Rectal smooth muscle tissue (tissue), 1 donor: ENCODE measurements at regions not wholly inside any gene's neighbourhood (a gene's known extent, or its start where the extent isn't known, plus 50 kb on each side); places are given as distances from the start of the nearest gene placed in this dataset.
"Not testable (repeated sequence)": the region's sequence is repeated elsewhere in the genome, so short reads cannot be mapped to it uniquely, and the experiment has no call there.

Experiments used
- H3K27ac ChIP-seq: one replicate; pipeline ENCODE4 v1.7.0; 2013; ENCODE audit warnings: low read depth, low read length, inconsistent platforms
- H3K27me3 ChIP-seq: one replicate; pipeline ENCODE4 v1.7.0; 2013; ENCODE audit warnings: low read length; ENCODE audit not compliant: control insufficient read depth, insufficient read depth
- H3K36me3 ChIP-seq: one replicate; pipeline ENCODE4 v1.7.0; 2013; ENCODE audit warnings: low read length; ENCODE audit not compliant: control insufficient read depth, insufficient read depth
- H3K4me1 ChIP-seq: one replicate; pipeline ENCODE4 v1.7.0; 2013; ENCODE audit warnings: low read length; ENCODE audit not compliant: control insufficient read depth, insufficient read depth
- H3K4me3 ChIP-seq: one replicate; pipeline ENCODE4 v1.7.0; 2013; ENCODE audit warnings: low read length
- H3K9ac ChIP-seq: one replicate; pipeline ENCODE4 v1.7.0; 2013; ENCODE audit warnings: low read length

DNA sequence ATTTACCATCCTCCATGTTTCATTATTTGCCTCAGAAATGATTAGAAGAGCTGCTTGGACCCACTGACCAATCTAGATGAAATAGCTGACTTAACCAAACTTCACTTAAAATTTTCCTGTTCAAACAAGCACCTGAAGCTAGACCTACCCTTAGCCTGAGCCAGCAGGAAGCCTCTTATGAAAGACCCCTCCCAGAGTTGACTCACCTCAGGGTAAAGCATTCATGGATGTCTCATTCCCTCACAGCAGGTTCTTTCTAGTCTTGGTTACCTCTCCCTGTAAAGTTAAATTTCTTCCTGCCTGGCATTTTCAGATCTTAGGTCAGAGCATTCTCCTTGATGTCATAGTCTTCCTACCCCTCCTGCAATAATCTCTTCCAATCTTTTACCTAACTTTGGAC, 1209.8 kb downstream of the FLRT2 start:
- H3K27ac ChIP-seq, result no peak overlapping the region
- H3K4me3 ChIP-seq, result no peak overlapping the region

DNA sequence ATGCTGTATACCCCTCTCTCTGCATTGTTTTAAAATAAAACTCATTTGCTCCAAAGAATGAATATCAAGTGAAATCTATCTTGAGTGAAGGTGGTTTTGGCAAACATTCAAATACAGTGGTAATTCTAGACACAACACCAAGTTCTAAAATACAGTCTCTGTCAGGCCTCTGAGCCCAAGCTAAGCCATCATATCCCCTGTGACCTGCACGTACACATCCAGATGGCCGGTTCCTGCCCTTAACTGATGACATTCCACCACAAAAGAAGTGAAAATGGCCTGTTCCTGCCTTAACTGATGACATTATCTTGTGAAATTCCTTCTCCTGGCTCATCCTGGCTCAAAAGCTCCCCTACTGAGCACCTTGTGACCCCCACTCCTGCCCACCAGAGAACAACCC, 1201.5 kb downstream of the FLRT2 start:
- H3K9ac ChIP-seq, H3K27ac ChIP-seq, H3K4me3 ChIP-seq, H3K36me3 ChIP-seq, H3K4me1 ChIP-seq, H3K27me3 ChIP-seq: not testable (repeated sequence)

More for the DNA sequence above, 1209.8 kb downstream of the FLRT2 start:
- H3K4me1 ChIP-seq, result no peaks in the 10 kb centered on the region
- H3K36me3 ChIP-seq, result no peaks in the 10 kb centered on the region
- no peak overlapping the region for H3K9ac ChIP-seq
- H3K27me3 ChIP-seq, result no peaks in the 10 kb centered on the region

DNA sequence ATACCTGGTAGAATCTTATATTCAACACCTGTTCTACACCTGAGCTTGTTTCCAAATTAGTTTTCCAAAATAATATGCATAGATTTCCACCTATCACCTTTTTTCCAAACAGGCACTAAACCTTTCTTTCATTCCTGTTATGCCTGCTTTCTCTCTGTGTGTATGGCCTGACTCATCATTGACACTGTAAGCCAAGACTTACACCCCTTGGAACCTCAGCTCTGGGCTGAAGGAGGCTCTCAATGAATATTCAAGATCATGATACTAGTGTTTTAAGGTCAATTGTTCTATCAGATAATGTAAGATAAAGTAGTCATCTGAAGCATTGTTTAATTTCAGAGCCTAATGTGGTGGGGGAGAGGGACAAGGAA, 1193.3 kb downstream of the FLRT2 start:
- Histone ChIP-seq H3K4me3 (no peak overlapping the region), H3K27ac (no peak overlapping the region), H3K9ac (no peak overlapping the region), H3K4me1 (no peaks in the 10 kb centered on the region), H3K27me3 (no peaks in the 10 kb centered on the region), H3K36me3 (no peaks in the 10 kb centered on the region)

DNA sequence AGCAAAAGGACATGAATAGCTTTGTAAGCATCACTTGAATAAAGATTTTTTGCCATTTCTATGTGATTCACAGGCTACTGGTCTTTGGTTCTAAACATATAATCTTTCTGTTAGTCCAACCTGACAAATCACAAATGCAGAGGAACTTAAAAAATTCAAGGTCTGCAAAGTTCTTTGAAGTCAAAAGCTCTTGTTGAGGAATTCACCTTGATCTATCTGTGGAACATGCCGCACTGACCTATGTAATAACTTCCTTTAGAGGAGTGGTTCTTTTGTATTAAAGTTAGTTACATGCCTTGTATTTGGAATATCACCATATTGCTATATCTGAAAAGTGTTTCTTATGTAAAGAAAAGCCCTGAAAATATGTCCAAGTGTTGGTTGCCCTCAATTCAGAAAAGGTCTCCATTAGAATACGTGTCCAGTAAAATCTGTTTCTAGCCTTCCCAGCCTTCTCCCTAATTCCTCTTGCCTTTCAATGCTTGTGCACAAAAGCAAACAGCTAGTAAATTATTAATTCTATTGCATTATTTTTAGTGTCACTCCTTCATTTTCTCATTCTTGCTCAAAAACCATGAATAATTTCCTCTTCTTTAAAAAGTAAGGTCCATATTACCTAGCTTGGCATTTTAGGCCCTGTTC, 1192.8 kb downstream of the FLRT2 start:
- H3K27ac ChIP-seq, result no peak overlapping the region

DNA sequence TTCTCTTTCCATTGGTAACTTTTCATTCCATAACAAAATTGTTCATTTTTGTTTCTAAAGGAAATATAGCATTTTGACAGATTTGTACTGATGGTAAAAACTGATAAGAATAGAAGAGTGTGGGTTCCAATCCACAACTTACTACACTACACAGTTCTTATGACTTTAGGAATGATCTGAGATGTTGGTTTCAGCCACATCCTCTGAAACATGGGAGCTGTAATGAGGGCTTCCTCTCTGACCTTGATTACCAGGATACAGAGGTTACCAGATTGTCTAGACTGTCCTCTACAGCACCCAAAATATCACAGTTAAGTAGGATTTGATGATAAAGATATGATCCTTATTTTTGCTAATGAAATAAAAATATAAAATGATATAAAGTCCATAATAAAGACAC, 1184.6 kb downstream of the FLRT2 start:
- Histone ChIP-seq H3K9ac (no peak overlapping the region), H3K27me3 (no peaks in the 10 kb centered on the region), H3K4me3 (no peak overlapping the region), H3K27ac (no peak overlapping the region), H3K36me3 (no peaks in the 10 kb centered on the region), H3K4me1 (no peaks in the 10 kb centered on the region)

More for the DNA sequence above, 1192.8 kb downstream of the FLRT2 start:
- Histone ChIP-seq H3K9ac (no peak overlapping the region), H3K27me3 (no peaks in the 10 kb centered on the region), H3K36me3 (no peaks in the 10 kb centered on the region), H3K4me1 (no peaks in the 10 kb centered on the region), H3K4me3 (no peak overlapping the region)

DNA sequence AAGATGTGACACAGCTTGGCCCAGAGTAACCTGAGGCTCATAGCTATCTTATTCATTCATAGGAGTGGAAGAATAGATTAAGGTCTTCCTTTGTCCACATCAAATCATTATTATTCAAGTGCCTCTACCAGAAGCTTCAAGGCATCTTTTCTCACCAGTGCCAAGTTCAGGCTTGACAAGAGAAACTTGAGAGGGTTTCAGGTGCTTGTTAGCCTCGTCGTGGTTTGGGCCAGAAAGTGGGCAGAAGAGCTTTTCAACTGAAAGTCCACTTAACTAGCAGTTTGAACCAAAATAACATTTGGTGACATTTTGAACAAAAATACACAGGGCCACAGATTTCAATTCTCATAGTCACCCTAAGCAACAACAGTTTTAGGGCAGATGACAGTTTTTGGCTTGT, 1184.2 kb downstream of the FLRT2 start:
- Histone ChIP-seq H3K36me3 (no peaks in the 10 kb centered on the region), H3K4me1 (no peaks in the 10 kb centered on the region), H3K27ac (no peak overlapping the region), H3K4me3 (no peak overlapping the region), H3K9ac (no peak overlapping the region), H3K27me3 (no peaks in the 10 kb centered on the region)

DNA sequence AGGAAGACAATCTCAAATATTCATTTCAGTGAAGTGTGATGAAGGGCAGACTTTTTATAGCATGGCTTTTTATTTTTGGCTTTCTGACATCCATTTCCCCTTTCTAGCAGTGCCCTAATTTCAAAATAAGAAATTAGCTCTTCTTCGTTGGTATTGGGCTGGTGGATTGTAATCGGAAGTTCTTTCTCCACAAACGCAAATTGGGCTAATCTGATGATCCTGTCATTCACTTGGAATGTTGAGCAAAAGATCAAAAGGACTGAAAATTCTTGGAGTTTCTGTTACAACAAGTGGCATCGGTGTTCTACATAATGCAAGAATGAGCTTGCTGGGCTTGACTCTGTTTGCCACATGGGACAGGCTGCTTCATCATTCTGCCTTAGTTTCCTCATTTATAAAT, 1182.8 kb downstream of the FLRT2 start:
- Histone ChIP-seq H3K9ac (no peak overlapping the region), H3K4me3 (no peak overlapping the region), H3K27ac (no peak overlapping the region), H3K36me3 (no peaks in the 10 kb centered on the region), H3K4me1 (no peaks in the 10 kb centered on the region), H3K27me3 (no peaks in the 10 kb centered on the region)

DNA sequence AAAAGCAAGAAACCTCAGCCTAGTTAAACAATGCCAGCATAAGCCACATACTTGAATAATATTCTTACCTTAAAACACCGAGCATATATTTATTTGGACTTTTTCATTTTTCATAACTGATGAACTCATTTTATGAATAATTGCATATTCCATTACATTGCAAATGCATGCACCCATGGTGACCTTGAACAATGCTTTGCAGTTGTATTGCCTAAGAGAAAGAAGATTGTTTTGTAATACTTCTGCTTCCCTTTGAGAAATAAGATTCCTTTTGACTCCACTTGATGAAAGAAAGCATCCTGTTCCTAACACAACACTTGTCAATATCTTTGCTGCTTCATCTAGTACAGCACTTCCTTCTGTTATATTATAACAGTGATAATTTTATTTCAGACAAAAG, 1182.2 kb downstream of the FLRT2 start:
- Histone ChIP-seq H3K9ac (no peak overlapping the region), H3K4me1 (no peaks in the 10 kb centered on the region), H3K36me3 (no peaks in the 10 kb centered on the region), H3K4me3 (no peak overlapping the region), H3K27me3 (no peaks in the 10 kb centered on the region), H3K27ac (no peak overlapping the region)

DNA sequence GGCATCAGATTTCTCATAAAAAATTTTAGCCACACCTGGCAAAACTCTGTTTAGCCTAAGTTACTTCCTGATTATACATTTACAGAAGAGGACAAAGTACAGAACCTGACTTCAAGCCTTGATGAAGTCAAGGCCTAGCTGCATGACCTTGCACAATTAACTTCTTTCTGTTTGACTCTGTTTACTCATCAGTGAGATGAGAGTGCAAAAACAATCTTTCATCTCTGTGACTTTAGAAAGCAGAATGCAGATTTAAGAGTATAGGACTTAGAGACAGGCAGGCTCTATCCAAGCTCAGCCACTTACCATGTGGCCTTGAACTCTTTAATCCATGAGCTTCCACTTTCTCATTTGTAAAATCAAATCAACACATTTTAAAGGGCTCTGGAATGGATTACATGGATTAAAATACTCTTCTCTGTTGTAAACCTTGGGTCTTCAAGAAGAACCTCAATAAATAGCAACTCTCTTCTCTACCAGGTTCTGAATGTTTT, 1178.9 kb downstream of the FLRT2 start:
- Histone ChIP-seq H3K27me3 (no peaks in the 10 kb centered on the region), H3K9ac (no peak overlapping the region), H3K4me3 (no peak overlapping the region), H3K36me3 (no peaks in the 10 kb centered on the region), H3K4me1 (no peaks in the 10 kb centered on the region), H3K27ac (no peak overlapping the region)

DNA sequence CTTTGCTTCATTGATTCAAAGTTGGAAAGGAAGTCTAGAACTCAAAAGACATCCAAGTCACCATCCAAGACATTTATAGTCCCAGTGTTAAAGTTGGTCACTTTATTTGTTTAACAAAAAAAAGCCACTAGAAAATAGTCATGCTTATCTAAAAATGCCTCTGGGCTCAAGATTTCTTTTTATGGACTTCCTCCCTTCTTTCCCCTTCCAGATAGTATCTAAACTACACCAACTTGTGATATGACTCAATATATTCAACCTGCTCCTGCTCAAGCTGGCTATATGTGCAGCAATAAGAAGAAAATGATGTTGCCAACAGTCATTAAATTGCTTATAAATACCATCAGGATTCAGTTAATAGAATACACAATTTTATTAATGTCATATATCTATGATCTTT, 1177.1 kb downstream of the FLRT2 start:
- H3K27ac ChIP-seq, result no peak overlapping the region
- no peaks in the 10 kb centered on the region for H3K27me3 ChIP-seq
- H3K4me3 ChIP-seq, result no peak overlapping the region
- H3K4me1 ChIP-seq, result no peaks in the 10 kb centered on the region
- H3K36me3 ChIP-seq, result no peaks in the 10 kb centered on the region
- H3K9ac ChIP-seq, result no peak overlapping the region

DNA sequence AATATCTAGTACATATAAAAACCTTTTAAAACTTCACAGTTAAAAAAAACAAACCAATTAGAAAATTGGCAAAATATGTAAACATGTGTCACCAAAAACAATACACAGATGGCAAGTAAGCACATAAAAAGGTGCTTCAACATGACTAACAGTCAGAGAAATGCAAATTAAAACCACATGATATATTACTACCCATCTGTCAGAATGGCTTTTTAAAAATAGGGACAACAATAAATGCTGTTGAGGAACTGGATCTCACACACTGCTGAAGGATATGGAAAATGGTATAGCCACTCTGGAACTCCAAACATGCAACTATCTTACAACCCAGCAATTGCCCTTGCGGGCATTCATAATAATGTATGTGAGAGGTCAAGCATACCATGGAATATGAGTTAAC, 1153.6 kb downstream of the FLRT2 start:
- H3K4me3 ChIP-seq, result no peak overlapping the region
- H3K27me3 ChIP-seq, result no peaks in the 10 kb centered on the region
- no peak overlapping the region for H3K9ac ChIP-seq
- no peak overlapping the region for H3K27ac ChIP-seq
- no peaks in the 10 kb centered on the region for H3K36me3 ChIP-seq
- no peaks in the 10 kb centered on the region for H3K4me1 ChIP-seq

DNA sequence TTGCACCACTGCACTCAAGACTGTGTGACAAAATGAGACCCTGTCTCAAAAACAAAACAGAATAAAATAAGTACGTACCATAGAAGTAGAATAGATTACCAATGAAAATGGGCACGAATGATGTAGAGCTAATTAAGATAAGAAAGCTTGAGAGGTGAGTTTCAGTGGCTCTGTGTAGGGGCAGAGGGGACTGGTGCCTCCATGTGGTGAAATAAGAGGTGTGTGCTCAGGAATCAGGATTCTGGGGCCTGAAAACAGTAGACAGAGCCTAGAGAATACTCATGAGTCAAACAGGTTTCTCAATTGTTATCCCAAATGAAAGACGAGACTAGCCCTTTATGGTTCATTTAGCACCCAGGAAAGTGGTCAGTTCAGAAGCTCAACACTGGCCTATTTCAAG, 1145.1 kb downstream of the FLRT2 start:
- Histone ChIP-seq H3K27me3 (no peaks in the 10 kb centered on the region), H3K9ac (no peak overlapping the region), H3K27ac (no peak overlapping the region), H3K4me3 (no peak overlapping the region), H3K4me1 (no peaks in the 10 kb centered on the region), H3K36me3 (no peaks in the 10 kb centered on the region)

DNA sequence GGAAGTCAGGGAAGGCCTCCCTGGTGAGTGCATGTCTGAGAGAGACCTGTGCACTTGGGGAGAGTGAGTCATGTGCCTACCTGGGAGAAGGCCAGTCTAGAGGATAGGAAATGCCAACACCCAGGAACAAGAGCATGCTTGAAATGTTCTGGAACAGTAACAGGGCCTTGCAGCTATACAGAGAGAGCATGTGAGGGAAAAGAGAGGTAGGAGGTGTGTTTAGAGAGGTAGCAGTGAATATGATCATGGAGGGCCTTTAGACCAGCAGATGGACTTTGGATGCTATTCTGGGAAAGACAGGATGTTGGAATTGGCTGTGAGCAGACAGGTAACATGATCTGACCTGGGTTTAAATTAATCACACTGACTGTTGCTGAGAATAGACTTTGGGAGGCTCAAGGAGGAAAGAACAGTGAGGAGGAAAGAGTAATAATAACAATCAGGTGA, 1143.6 kb downstream of the FLRT2 start:
- Histone ChIP-seq H3K36me3 (no peaks in the 10 kb centered on the region), H3K9ac (no peak overlapping the region), H3K27ac (no peak overlapping the region), H3K4me1 (no peaks in the 10 kb centered on the region), H3K4me3 (no peak overlapping the region), H3K27me3 (no peaks in the 10 kb centered on the region)
